SK-N-SH treated with all-trans-retinoic acid at 6 μM for 48 hours (cell line): ENCODE measurements at regions not wholly inside any gene's neighbourhood (a gene's known extent, or its start where the extent isn't known, plus 50 kb on each side); places are given as distances from the start of the nearest gene placed in this dataset.

ENCODE experiments used
- ATAC-seq: fragments of 200-7000 bp; cut with Tn5 transposase; 3 replicates; pipeline ENCODE4 v1.9.1; 2020; ENCODE audit warnings: mild to moderate bottlenecking, moderate library complexity
- ARNTL ChIP-seq: fragments of 450-650 bp; formaldehyde crosslinking; IDR thresholded peaks from 2 replicates; pipeline ENCODE4 v1.5.0; 2020; ENCODE audit warnings: low read depth, mild to moderate bottlenecking, moderate library complexity, borderline replicate concordance
- BACH2 ChIP-seq: fragments of 250-450 bp; sonication (Bioruptor Pico); IDR thresholded peaks from 2 replicates; pipeline ENCODE4 v1.9.0; 2021; ENCODE audit warnings: mild to moderate bottlenecking, borderline replicate concordance
- CSDC2 ChIP-seq: fragments of 250-450 bp; sonication (Bioruptor Pico); IDR thresholded peaks from 2 replicates; pipeline ENCODE4 v1.5.0; 2020; ENCODE audit warnings: mild to moderate bottlenecking, moderate library complexity
- CSRNP3 ChIP-seq: fragments of 250-450 bp; sonication (Bioruptor Pico); IDR thresholded peaks from 2 replicates; pipeline ENCODE4 v1.5.1; 2021; ENCODE audit warnings: mild to moderate bottlenecking, moderate library complexity
- ESRRG ChIP-seq: fragments of 250-450 bp; sonication (Bioruptor Pico); IDR thresholded peaks from 2 replicates; pipeline ENCODE4 v1.6.1; 2021; ENCODE audit warnings: mild to moderate bottlenecking
- GLIS3 ChIP-seq: fragments of 250-450 bp; sonication (Bioruptor Pico); IDR thresholded peaks from 2 replicates; pipeline ENCODE4 v1.5.0; 2020; ENCODE audit warnings: mild to moderate bottlenecking, moderate library complexity
- ISL1 ChIP-seq: fragments of 250-450 bp; sonication (Bioruptor Pico); IDR thresholded peaks from 2 replicates; pipeline ENCODE4 v2.1.2; 2022; ENCODE audit warnings: mild to moderate bottlenecking, moderate library complexity
- OSR1 ChIP-seq: fragments of 250-450 bp; sonication (Bioruptor Pico); IDR thresholded peaks from 2 replicates; pipeline ENCODE4 v1.8.0; 2022; ENCODE audit warnings: moderate library complexity, mild to moderate bottlenecking, inconsistent platforms
- PATZ1 ChIP-seq: fragments of 250-450 bp; sonication (Bioruptor Pico); IDR thresholded peaks from 2 replicates; pipeline ENCODE4 v1.8.0; 2020; ENCODE audit warnings: mild to moderate bottlenecking, moderate library complexity, borderline replicate concordance
- POU6F1 ChIP-seq: fragments of 250-450 bp; sonication (Bioruptor Pico); IDR thresholded peaks from 2 replicates; pipeline ENCODE4 v1.8.0; 2021; ENCODE audit warnings: low read depth, mild to moderate bottlenecking, moderate library complexity, borderline replicate concordance
- PPARA ChIP-seq: fragments of 250-450 bp; sonication (Bioruptor Pico); IDR thresholded peaks from 2 replicates; pipeline ENCODE4 v1.5.0; 2020; ENCODE audit warnings: mild to moderate bottlenecking, borderline replicate concordance
- RARB ChIP-seq: fragments of 250-450 bp; sonication (Bioruptor Pico); IDR thresholded peaks from 2 replicates; pipeline ENCODE4 v1.8.0; 2021; ENCODE audit warnings: mild to moderate bottlenecking, moderate library complexity
- SNAI2 ChIP-seq: fragments of 250-450 bp; sonication (Bioruptor Pico); IDR thresholded peaks from 2 replicates; pipeline ENCODE4 v1.5.0; 2020; ENCODE audit warnings: mild to moderate bottlenecking, moderate library complexity
- TCF4 ChIP-seq: fragments of 250-450 bp; sonication (Bioruptor Pico); IDR thresholded peaks from 2 replicates; pipeline ENCODE4 v1.8.0; 2021; ENCODE audit warnings: mild to moderate bottlenecking, moderate library complexity, borderline replicate concordance
- ZC3H10 ChIP-seq: fragments of 250-450 bp; sonication (Bioruptor Pico); IDR thresholded peaks from 2 replicates; pipeline ENCODE4 v1.5.1; 2021; ENCODE audit warnings: mild to moderate bottlenecking, moderate library complexity
- ZNF8 ChIP-seq: fragments of 450-650 bp; formaldehyde crosslinking; IDR thresholded peaks from 2 replicates; pipeline ENCODE4 v1.5.0; 2020; ENCODE audit warnings: mild to moderate bottlenecking, moderate library complexity
- TF ChIP-seq, protein P1 (sequence below): fragments of 250-450 bp; sonication (Bioruptor Pico); IDR thresholded peaks from 2 replicates; pipeline ENCODE4 v1.5.1; 2020; ENCODE audit warnings: low read depth, mild to moderate bottlenecking, moderate library complexity
- TF ChIP-seq, protein P2 (sequence below): fragments of 250-450 bp; sonication (Bioruptor Pico); IDR thresholded peaks from 2 replicates; pipeline ENCODE4 v1.5.0; 2020; ENCODE audit warnings: mild to moderate bottlenecking, moderate library complexity

- ATAC-seq: peak; percentile 68
- TF ChIP-seq OSR1 (CRISPR knock-in tag): no peak
- no peak for TF ChIP-seq PATZ1
- no peak for TF ChIP-seq TCF4
- TF ChIP-seq CSDC2 (CRISPR knock-in tag): no peak
- no peak for TF ChIP-seq CSRNP3
- TF ChIP-seq, protein P1, sequence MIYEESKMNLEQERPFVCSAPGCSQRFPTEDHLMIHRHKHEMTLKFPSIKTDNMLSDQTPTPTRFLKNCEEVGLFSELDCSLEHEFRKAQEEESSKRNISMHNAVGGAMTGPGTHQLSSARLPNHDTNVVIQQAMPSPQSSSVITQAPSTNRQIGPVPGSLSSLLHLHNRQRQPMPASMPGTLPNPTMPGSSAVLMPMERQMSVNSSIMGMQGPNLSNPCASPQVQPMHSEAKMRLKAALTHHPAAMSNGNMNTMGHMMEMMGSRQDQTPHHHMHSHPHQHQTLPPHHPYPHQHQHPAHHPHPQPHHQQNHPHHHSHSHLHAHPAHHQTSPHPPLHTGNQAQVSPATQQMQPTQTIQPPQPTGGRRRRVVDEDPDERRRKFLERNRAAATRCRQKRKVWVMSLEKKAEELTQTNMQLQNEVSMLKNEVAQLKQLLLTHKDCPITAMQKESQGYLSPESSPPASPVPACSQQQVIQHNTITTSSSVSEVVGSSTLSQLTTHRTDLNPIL (CRISPR knock-in tag): no peak
- TF ChIP-seq SNAI2 (CRISPR knock-in tag): no peak
- TF ChIP-seq ARNTL (CRISPR knock-in tag): no peak
- TF ChIP-seq ZNF8 (CRISPR knock-in tag): no peak
- no peak for TF ChIP-seq PPARA (CRISPR knock-in tag)
Measured at GRCh38 chr10:91163269-91163868, 57.1 kb upstream of the PCGF5 start.

- TF ChIP-seq ESRRG (CRISPR knock-in tag) (no peak), ISL1 (no peak), ARNTL (CRISPR knock-in tag) (no peak), TCF4 (no peak), RARB (no peak), CSDC2 (CRISPR knock-in tag) (no peak)
- TF ChIP-seq, protein P1 (CRISPR knock-in tag): no peak
- TF ChIP-seq, protein P2, sequence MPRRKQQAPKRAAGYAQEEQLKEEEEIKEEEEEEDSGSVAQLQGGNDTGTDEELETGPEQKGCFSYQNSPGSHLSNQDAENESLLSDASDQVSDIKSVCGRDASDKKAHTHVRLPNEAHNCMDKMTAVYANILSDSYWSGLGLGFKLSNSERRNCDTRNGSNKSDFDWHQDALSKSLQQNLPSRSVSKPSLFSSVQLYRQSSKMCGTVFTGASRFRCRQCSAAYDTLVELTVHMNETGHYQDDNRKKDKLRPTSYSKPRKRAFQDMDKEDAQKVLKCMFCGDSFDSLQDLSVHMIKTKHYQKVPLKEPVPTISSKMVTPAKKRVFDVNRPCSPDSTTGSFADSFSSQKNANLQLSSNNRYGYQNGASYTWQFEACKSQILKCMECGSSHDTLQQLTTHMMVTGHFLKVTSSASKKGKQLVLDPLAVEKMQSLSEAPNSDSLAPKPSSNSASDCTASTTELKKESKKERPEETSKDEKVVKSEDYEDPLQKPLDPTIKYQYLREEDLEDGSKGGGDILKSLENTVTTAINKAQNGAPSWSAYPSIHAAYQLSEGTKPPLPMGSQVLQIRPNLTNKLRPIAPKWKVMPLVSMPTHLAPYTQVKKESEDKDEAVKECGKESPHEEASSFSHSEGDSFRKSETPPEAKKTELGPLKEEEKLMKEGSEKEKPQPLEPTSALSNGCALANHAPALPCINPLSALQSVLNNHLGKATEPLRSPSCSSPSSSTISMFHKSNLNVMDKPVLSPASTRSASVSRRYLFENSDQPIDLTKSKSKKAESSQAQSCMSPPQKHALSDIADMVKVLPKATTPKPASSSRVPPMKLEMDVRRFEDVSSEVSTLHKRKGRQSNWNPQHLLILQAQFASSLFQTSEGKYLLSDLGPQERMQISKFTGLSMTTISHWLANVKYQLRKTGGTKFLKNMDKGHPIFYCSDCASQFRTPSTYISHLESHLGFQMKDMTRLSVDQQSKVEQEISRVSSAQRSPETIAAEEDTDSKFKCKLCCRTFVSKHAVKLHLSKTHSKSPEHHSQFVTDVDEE (CRISPR knock-in tag): no peak
- TF ChIP-seq, all 23 proteins: peak for 0
- ATAC-seq: peak; percentile 72
Measured at GRCh38 chr10:91163869-91164474, 56.5 kb upstream of the PCGF5 start.

- ATAC-seq: no peak
- TF ChIP-seq TCF4 (no peak), OSR1 (CRISPR knock-in tag) (no peak), PPARA (CRISPR knock-in tag) (no peak), ARNTL (CRISPR knock-in tag) (no peak), CSDC2 (CRISPR knock-in tag) (no peak)
Measured at GRCh38 chr10:91164520-91165065, 55.9 kb upstream of the PCGF5 start.

DNA sequence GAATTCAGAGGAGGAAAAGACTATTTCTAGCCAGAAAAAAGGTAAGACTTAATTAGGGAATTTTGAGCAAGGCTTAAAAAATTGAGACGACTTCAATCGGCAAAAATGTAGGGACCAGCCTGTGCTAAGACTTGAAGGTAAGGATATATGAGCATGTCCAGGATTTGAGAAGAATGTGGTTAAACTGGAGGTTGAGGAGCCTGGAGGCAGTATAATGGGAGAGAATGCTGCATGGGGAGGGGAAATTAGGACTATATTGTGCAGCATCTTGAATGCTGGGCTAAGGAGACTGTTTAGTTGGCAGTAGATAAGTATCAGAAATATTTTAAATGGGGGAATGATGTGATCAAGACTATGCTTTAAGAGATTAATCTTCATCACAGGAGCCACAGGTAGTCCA, 53.1 kb upstream of the PCGF5 start:
- ATAC-seq: no peak
- TF ChIP-seq ESRRG (CRISPR knock-in tag): no peak
- TF ChIP-seq BACH2 (CRISPR knock-in tag): no peak
- TF ChIP-seq CSDC2 (CRISPR knock-in tag): no peak
- TF ChIP-seq, protein P2 (CRISPR knock-in tag): no peak
- TF ChIP-seq RARB: no peak
- no peak for TF ChIP-seq OSR1 (CRISPR knock-in tag)
- TF ChIP-seq POU6F1 (CRISPR knock-in tag): no peak
- TF ChIP-seq, protein P1 (CRISPR knock-in tag): no peak
- TF ChIP-seq ZC3H10 (CRISPR knock-in tag): no peak
- TF ChIP-seq ISL1: no peak
- TF ChIP-seq ZNF8 (CRISPR knock-in tag): no peak
- TF ChIP-seq GLIS3 (CRISPR knock-in tag): no peak
